Glutamatergic neuron (in vitro differentiated cells): ENCODE measurements at regions not wholly inside any gene's neighbourhood (a gene's known extent, or its start where the extent isn't known, plus 50 kb on each side); places are given as distances from the start of the nearest gene placed in this dataset.

Source experiments
- DNase-seq: peaks from one replicate; pipeline ENCODE4 v3.0.0; 2022
- H3K27ac Mint-ChIP-seq: one replicate; pipeline ENCODE4 v1.8.0; 2020; ENCODE audit warnings: mild to moderate bottlenecking, mixed read lengths, inconsistent platforms; ENCODE audit not compliant: unreplicated experiment
- H3K27me3 Mint-ChIP-seq: one replicate; pipeline ENCODE4 v1.8.0; 2020; ENCODE audit warnings: mild to moderate bottlenecking, moderate library complexity, mixed read lengths, inconsistent platforms; ENCODE audit not compliant: unreplicated experiment
- H3K36me3 Mint-ChIP-seq: one replicate; pipeline ENCODE4 v1.8.0; 2020; ENCODE audit warnings: mild to moderate bottlenecking, mixed read lengths, inconsistent platforms; ENCODE audit not compliant: unreplicated experiment
- H3K4me1 Mint-ChIP-seq: one replicate; pipeline ENCODE4 v1.8.0; 2020; ENCODE audit warnings: mild to moderate bottlenecking, low read depth, mixed read lengths, inconsistent platforms; ENCODE audit not compliant: unreplicated experiment
- H3K4me3 Mint-ChIP-seq: one replicate; pipeline ENCODE4 v1.8.0; 2020; ENCODE audit warnings: mild to moderate bottlenecking, mixed read lengths, inconsistent platforms; ENCODE audit not compliant: unreplicated experiment
- H3K9me3 Mint-ChIP-seq: one replicate; pipeline ENCODE4 v1.8.0; 2020; ENCODE audit warnings: mild to moderate bottlenecking, moderate library complexity, mixed read lengths, inconsistent platforms; ENCODE audit not compliant: unreplicated experiment
- TF ChIP-seq, protein P1 (sequence below): fragments of 200-600 bp; sonication (generic); IDR thresholded peaks from one replicate; pipeline ENCODE4 v1.5.0; 2021; ENCODE audit not compliant: partially characterized antibody, unreplicated experiment

DNA sequence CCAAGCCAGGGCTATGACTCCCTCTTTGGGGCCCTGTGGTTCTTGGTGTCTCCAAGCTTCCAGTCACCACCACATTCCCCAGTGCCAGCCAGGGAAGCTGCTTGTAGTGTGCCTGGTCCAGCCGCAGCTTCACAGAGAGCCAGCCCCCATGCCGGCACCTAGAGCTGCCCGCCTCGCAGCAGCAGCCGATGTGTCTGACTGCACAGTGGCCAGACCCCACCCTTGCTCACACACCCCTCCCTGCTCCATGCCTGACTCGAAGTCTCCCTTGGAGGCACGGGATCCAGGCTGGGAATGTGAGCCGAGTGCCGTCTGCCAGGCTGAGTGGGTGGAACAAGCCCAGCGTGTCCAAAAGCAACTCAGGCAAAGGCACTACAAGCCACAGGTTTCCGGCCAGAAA lies 123.3 kb upstream of the SFSWAP start:
- peaks cover 7% of the 10 kb centered on the region for H3K27me3 Mint-ChIP-seq
- no peaks in the 10 kb centered on the region for H3K36me3 Mint-ChIP-seq
- peak; percentile 3 for DNase-seq
- no peak overlapping the region for H3K27ac Mint-ChIP-seq
- H3K9me3 Mint-ChIP-seq: peaks cover 8% of the 10 kb centered on the region
- no peak overlapping the region for H3K4me3 Mint-ChIP-seq
- peaks cover 7% of the 10 kb centered on the region for H3K4me1 Mint-ChIP-seq
- TF ChIP-seq, protein P1, sequence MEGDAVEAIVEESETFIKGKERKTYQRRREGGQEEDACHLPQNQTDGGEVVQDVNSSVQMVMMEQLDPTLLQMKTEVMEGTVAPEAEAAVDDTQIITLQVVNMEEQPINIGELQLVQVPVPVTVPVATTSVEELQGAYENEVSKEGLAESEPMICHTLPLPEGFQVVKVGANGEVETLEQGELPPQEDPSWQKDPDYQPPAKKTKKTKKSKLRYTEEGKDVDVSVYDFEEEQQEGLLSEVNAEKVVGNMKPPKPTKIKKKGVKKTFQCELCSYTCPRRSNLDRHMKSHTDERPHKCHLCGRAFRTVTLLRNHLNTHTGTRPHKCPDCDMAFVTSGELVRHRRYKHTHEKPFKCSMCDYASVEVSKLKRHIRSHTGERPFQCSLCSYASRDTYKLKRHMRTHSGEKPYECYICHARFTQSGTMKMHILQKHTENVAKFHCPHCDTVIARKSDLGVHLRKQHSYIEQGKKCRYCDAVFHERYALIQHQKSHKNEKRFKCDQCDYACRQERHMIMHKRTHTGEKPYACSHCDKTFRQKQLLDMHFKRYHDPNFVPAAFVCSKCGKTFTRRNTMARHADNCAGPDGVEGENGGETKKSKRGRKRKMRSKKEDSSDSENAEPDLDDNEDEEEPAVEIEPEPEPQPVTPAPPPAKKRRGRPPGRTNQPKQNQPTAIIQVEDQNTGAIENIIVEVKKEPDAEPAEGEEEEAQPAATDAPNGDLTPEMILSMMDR: no peak

DNA sequence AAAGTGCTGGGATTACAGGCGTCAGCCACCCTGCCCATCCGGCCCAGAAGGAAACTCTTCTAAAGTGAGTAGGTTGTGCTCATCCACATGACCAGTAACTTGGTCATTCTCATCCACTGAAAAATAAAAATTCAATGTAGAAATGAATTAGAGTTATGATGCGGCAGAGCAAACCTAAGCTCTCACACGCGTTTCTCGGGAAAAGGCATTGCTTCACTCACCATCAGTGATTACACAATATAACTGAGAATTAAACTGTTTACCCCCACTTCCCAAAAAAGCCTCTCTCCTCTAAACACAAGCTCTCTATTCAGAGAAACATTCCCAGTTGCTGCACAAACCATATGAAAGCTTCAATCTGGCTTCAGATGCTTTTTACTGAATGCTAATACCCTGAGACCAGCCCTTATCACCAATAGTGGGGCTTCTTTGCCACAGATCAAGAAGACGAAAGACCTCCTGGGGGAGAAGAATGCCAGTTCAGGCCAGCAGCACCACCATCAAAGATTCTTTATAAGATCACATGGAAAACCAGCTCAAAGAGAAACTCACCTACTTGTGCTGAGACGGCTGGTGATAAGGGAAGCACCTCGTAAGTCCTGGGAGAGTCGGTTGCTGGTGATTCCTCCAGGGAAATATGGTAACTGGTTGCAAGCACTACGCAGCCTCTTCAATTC lies 121.5 kb upstream of the SFSWAP start:
- no peak for DNase-seq
- H3K4me3 Mint-ChIP-seq: no peak overlapping the region
- peaks cover 1% of the 10 kb centered on the region for H3K9me3 Mint-ChIP-seq
- no peaks in the 10 kb centered on the region for H3K36me3 Mint-ChIP-seq
- peaks cover 2% of the 10 kb centered on the region for H3K27me3 Mint-ChIP-seq
- no peak overlapping the region for H3K27ac Mint-ChIP-seq
- H3K4me1 Mint-ChIP-seq: no peaks in the 10 kb centered on the region
- TF ChIP-seq, protein P1: no peak

DNA sequence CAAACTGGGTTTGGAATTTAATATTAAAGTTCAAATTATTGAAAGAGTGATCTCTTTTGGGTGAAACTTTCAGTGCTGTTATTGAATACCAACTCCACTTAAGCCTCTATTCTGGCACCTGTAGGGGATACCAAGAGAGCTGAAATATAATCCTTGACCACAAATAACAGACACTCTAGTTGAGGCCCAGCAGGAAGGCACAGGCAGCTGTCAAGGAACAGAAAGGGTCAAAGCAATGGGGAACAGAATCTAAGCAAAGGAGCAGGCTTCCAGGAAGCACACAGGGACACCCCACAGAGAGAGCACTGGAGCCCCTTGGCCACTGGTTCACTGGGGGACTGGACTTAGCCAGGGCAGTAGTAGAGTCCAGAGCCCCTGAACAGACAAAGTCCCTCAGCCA lies 120.9 kb upstream of the SFSWAP start:
- H3K9me3 Mint-ChIP-seq: peaks cover 1% of the 10 kb centered on the region
- TF ChIP-seq, protein P1: no peak
- no peak overlapping the region for H3K27ac Mint-ChIP-seq

DNA sequence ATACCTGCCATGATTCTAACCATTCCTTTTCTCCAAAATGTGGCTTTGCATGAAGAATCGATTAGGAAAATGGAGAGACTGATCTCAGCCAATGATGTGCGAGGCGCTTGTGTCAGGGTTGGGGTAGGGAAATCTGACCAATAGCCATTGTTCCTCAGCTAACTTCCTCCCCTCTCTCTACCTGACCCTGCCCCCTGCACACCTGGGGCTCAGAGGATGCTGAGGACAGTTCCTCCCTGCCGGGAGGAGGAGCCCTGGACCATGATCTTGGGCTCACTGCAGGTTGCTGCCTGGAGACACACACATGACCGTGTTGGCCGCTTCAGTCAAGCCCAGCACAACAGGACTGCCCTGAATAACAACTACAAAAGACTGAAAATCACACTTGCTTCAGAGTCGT lies 119.8 kb upstream of the SFSWAP start:
- peak; percentile 3 for DNase-seq
- peaks cover 5% of the 10 kb centered on the region for H3K9me3 Mint-ChIP-seq
- H3K36me3 Mint-ChIP-seq: no peaks in the 10 kb centered on the region
- TF ChIP-seq, protein P1: no peak
- no peak overlapping the region for H3K27ac Mint-ChIP-seq
- no peak overlapping the region for H3K4me3 Mint-ChIP-seq
- H3K4me1 Mint-ChIP-seq: no peaks in the 10 kb centered on the region
- peaks cover 2% of the 10 kb centered on the region for H3K27me3 Mint-ChIP-seq

More for the DNA sequence above, 120.9 kb upstream of the SFSWAP start:
- DNase-seq: no peak
- H3K4me3 Mint-ChIP-seq: no peak overlapping the region
- H3K4me1 Mint-ChIP-seq: no peaks in the 10 kb centered on the region
- H3K27me3 Mint-ChIP-seq: peaks cover 2% of the 10 kb centered on the region
- no peaks in the 10 kb centered on the region for H3K36me3 Mint-ChIP-seq
